Fibroblast of lung (primary cell): ENCODE measurements at regions not wholly inside any gene's neighbourhood (a gene's known extent, or its start where the extent isn't known, plus 50 kb on each side); places are given as distances from the start of the nearest gene placed in this dataset.

Source experiments
- EZH2 ChIP-seq: IDR thresholded peaks from 2 replicates; pipeline ENCODE4 v1.5.1; 2012; ENCODE audit warnings: low read length, control low read depth, mild to moderate bottlenecking; ENCODE audit errors: missing control alignments
- TF ChIP-seq, protein P1 (sequence below), 2 donors: IDR thresholded peaks in 1 of 2; conservative IDR thresholded peaks in 1 of 2; 1 replicate in 1 of 2; 2 replicates in 1 of 2; pipeline ENCODE4 v1.5.1; 2011 to 2012; ENCODE audit warnings: low read length in 2 of 2, control low read depth in 1 of 2, inconsistent platforms in 1 of 2, low read depth in 1 of 2, mild to moderate bottlenecking in 1 of 2

DNA sequence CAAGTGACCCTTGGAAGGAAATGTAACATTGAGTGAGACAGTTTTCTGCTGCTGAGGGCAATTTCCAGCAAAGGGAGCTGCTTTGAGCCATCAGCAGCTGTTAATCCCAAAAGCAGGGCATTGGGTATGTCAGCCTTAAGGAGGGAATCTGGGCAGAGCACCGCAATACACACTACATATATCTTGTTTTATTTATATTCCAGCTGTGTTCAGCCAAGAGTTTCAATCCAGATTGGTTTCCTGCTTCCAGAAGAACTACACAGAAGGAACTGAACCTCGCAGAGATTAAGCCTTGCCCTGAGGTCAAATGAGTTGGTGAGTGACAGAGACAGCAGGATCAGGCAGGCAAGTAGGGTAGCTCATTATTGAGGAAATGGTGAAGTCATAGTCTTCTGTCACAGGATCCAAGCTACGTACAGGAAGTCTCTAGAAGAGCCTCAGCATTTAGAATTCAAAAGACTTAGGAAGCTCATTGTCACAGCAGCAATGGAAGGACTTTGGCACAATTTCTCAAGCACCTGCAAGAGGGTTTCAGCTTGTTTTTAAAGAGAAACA, 109.9 kb upstream of the HEY2 start:
- TF ChIP-seq, protein P1, sequence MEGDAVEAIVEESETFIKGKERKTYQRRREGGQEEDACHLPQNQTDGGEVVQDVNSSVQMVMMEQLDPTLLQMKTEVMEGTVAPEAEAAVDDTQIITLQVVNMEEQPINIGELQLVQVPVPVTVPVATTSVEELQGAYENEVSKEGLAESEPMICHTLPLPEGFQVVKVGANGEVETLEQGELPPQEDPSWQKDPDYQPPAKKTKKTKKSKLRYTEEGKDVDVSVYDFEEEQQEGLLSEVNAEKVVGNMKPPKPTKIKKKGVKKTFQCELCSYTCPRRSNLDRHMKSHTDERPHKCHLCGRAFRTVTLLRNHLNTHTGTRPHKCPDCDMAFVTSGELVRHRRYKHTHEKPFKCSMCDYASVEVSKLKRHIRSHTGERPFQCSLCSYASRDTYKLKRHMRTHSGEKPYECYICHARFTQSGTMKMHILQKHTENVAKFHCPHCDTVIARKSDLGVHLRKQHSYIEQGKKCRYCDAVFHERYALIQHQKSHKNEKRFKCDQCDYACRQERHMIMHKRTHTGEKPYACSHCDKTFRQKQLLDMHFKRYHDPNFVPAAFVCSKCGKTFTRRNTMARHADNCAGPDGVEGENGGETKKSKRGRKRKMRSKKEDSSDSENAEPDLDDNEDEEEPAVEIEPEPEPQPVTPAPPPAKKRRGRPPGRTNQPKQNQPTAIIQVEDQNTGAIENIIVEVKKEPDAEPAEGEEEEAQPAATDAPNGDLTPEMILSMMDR (conservative IDR thresholded peaks at IDR 0.05 in 1 of 2, IDR thresholded peaks at IDR 0.05 in 1 of 2; ENCODE audit: low read depth in 1 of 2, low read length in 2 of 2) = no peak
- TF ChIP-seq EZH2 = no peak
